Lower lobe of right lung (tissue), 2 donors: ENCODE measurements at regions not wholly inside any gene's neighbourhood (a gene's known extent, or its start where the extent isn't known, plus 50 kb on each side); places are given as distances from the start of the nearest gene placed in this dataset.
A peak's percentile ranks its signal among the peaks of the same experiment; 100 is the strongest.

Experiments used
- ATAC-seq, 2 donors: fragments of 200-7000 bp; cut with Tn5 transposase; one replicate each; pipeline ENCODE4 v1.9.1; 2020 to 2022; ENCODE audit warnings: mild to moderate bottlenecking in 2 of 2, moderate library complexity in 2 of 2
- DNase-seq: peaks from one replicate; pipeline ENCODE4 v3.0.0-alpha.2; 2020
- H3K27ac ChIP-seq: fragments of 200-600 bp; one replicate; pipeline ENCODE4 v1.8.0; 2022
- H3K27me3 ChIP-seq: fragments of 200-600 bp; one replicate; pipeline ENCODE4 v1.8.0; 2022; ENCODE audit warnings: low read depth
- H3K36me3 ChIP-seq: fragments of 200-600 bp; one replicate; pipeline ENCODE4 v1.8.0; 2022; ENCODE audit warnings: mild to moderate bottlenecking
- H3K4me1 ChIP-seq: fragments of 200-600 bp; one replicate; pipeline ENCODE4 v1.8.0; 2022
- H3K4me3 ChIP-seq: fragments of 200-600 bp; one replicate; pipeline ENCODE4 v1.8.0; 2022; ENCODE audit warnings: mild to moderate bottlenecking
- H3K9me3 ChIP-seq: fragments of 200-600 bp; one replicate; pipeline ENCODE4 v1.8.0; 2022
- CTCF ChIP-seq: fragments of 200-600 bp; IDR thresholded peaks from one replicate; pipeline ENCODE4 v1.8.0; 2022; ENCODE audit warnings: antibody characterized with exemption, mild to moderate bottlenecking
- intact Hi-C: fragments of 100-400 bp; cut with DNase I; formaldehyde crosslinking; loops from one replicate; pipeline ENCODE4 v1.11.0; 2022
- donor health status: DM: no; HTN: yes; CAD: no; lungs with severe emphysema.

DNA sequence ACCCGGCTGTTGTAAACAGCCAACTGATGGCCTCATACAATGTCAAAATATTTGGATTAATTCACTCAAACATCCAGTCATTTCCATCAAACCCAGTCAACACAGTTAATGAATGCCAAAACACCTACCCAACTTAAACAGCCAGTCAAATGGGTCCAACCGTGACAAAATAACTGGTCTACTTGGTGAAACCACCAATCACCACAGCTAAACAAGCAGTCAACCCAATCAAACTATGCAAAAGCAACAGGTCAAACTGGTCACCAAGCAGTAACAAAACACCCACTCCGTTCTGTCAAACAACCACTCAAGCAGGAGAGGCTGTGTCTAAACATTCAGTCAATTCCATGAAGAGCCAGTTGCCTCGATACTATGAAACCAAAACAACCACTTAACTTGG is 119.2 kb downstream of the FOXD2 start:
- TF ChIP-seq CTCF = no peak
- ATAC-seq (peak in 1 of 2 donors; percentile 4), DNase-seq (no peak)
- Histone ChIP-seq H3K36me3 (no peaks in the 10 kb centered on the region), H3K4me1 (no peaks in the 10 kb centered on the region), H3K9me3 (no peaks in the 10 kb centered on the region), H3K4me3 (no peak overlapping the region), H3K27me3 (no peaks in the 10 kb centered on the region), H3K27ac (no peak overlapping the region)
- intact Hi-C loops = no loop called here

- Histone ChIP-seq H3K9me3 (no peaks in the 10 kb centered on the region), H3K36me3 (no peaks in the 10 kb centered on the region), H3K4me3 (peak overlapping the region; percentile 14), H3K27me3 (no peaks in the 10 kb centered on the region), H3K27ac (peak overlapping the region; percentile 18), H3K4me1 (no peaks in the 10 kb centered on the region)
- DNase-seq (peak; percentile 57), ATAC-seq (peak; percentile 64 to 76)
- TF ChIP-seq CTCF = no peak
- intact Hi-C loops = no loop called here
Observed at GRCh38 chr1:47558601-47559593, 121.1 kb downstream of the FOXD2 start.

- TF ChIP-seq CTCF = no peak
- ATAC-seq = peak in 1 of 2 donors; percentile 28
Observed at GRCh38 chr1:47559944-47560695, 122.3 kb downstream of the FOXD2 start.

GRCh38 chr1:47561523-47562007 is 123.7 kb downstream of the FOXD2 start:
- H3K36me3 ChIP-seq = no peaks in the 10 kb centered on the region
- no peaks in the 10 kb centered on the region for H3K27me3 ChIP-seq
- no peaks in the 10 kb centered on the region for H3K4me1 ChIP-seq
- no peak for TF ChIP-seq CTCF
- intact Hi-C loops = no loop called here
- H3K27ac ChIP-seq = no peak overlapping the region
- no peak overlapping the region for H3K4me3 ChIP-seq
- H3K9me3 ChIP-seq = no peaks in the 10 kb centered on the region
- DNase-seq = no peak
- ATAC-seq = peak in 1 of 2 donors; percentile 15

More at GRCh38 chr1:47559944-47560695, 122.3 kb downstream of the FOXD2 start:
- H3K36me3 ChIP-seq = no peaks in the 10 kb centered on the region
- no peak overlapping the region for H3K4me3 ChIP-seq
- DNase-seq = no peak
- H3K27ac ChIP-seq = no peak overlapping the region
- H3K9me3 ChIP-seq = no peaks in the 10 kb centered on the region
- H3K27me3 ChIP-seq = no peaks in the 10 kb centered on the region
- intact Hi-C loops = no loop called here
- H3K4me1 ChIP-seq = no peaks in the 10 kb centered on the region

GRCh38 chr1:47562147-47562546 is 124.3 kb downstream of the FOXD2 start:
- Histone ChIP-seq H3K9me3 (no peaks in the 10 kb centered on the region), H3K4me1 (no peaks in the 10 kb centered on the region), H3K27ac (no peak overlapping the region), H3K4me3 (no peak overlapping the region), H3K27me3 (no peaks in the 10 kb centered on the region), H3K36me3 (no peaks in the 10 kb centered on the region)
- no peak for TF ChIP-seq CTCF
- no peak for ATAC-seq
- no peak for DNase-seq
- intact Hi-C loops = no loop called here
